Panc1 (cell line): ENCODE measurements at regions not wholly inside any gene's neighbourhood (a gene's known extent, or its start where the extent isn't known, plus 50 kb on each side); places are given as distances from the start of the nearest gene placed in this dataset.

Source experiments
- ATAC-seq: fragments of 200-7000 bp; cut with Tn5 transposase; 2 replicates; pipeline ENCODE4 v1.9.1; 2020; ENCODE audit warnings: mild to moderate bottlenecking, moderate library complexity
- BruUV-seq: library from RNA; stranded (reverse); fragments of 400-500 nt; replicated peaks from 2 replicates; lab custom pipeline; 2021; lab: Mats Ljungman, UMichigan
- CTCF ChIA-PET: fragments of 300-600 bp; sonication (Branson Sonifier 250); formaldehyde crosslinking; loops from one replicate; lab custom pipeline; 2022; ENCODE audit warnings: antibody characterized with exemption; lab: Charles Lee
- POLR2A ChIA-PET: fragments of 300-600 bp; sonication (Branson Sonifier 250); formaldehyde crosslinking; loops from one replicate; lab custom pipeline; 2022; ENCODE audit warnings: antibody characterized with exemption; lab: Charles Lee
- DNase-seq: peaks from one replicate; pipeline ENCODE4 v3.0.0-alpha.2; 2010; ENCODE audit warnings: low read depth, low spot score
- H3K27ac ChIP-seq: 2 replicates; pipeline ENCODE4 v1.5.1; 2011; ENCODE audit warnings: mild to moderate bottlenecking, low read length, inconsistent platforms
- H3K27me3 ChIP-seq: fragments of 200-500 bp; sonication (Bioruptor generic); 2 replicates; pipeline ENCODE4 v1.6.0; 2014; ENCODE audit warnings: low read length, inconsistent platforms; ENCODE audit not compliant: control insufficient read depth, insufficient read depth
- H3K36me3 ChIP-seq: fragments of 200-500 bp; sonication (Bioruptor generic); 2 replicates; pipeline ENCODE4 v1.5.1; 2014; ENCODE audit warnings: inconsistent platforms, mild to moderate bottlenecking, low read length, moderate library complexity; ENCODE audit not compliant: control insufficient read depth, insufficient read depth
- H3K4me1 ChIP-seq: 2 replicates; pipeline ENCODE4 v1.5.1; 2011; ENCODE audit warnings: inconsistent platforms, mild to moderate bottlenecking, low read length, moderate library complexity; ENCODE audit not compliant: control insufficient read depth, insufficient read depth
- H3K4me3 ChIP-seq, 2 experiments: 2 replicates each; pipeline ENCODE4 v1.5.1; 2011 to 2012; ENCODE audit warnings: low read depth in 2 of 2, low read length in 2 of 2, mild to moderate bottlenecking in 2 of 2, inconsistent platforms in 1 of 2, moderate library complexity in 1 of 2
- H3K9me3 ChIP-seq: fragments of 200-500 bp; sonication (Bioruptor generic); 2 replicates; pipeline ENCODE4 v1.5.1; 2014; ENCODE audit warnings: low read depth, mild to moderate bottlenecking, inconsistent platforms, low read length, moderate library complexity; ENCODE audit not compliant: control insufficient read depth, insufficient read depth
- POLR2AphosphoS5 ChIP-seq: IDR thresholded peaks from 2 replicates; pipeline ENCODE4 v1.6.1; 2012; ENCODE audit warnings: mild to moderate bottlenecking, low read depth, low read length, moderate library complexity
- SIN3A ChIP-seq: IDR thresholded peaks from 2 replicates; pipeline ENCODE4 v1.6.1; 2012; ENCODE audit warnings: low read depth, mild to moderate bottlenecking, low read length, moderate library complexity, borderline replicate concordance; ENCODE audit not compliant: insufficient read depth
- TCF7L2 ChIP-seq: IDR thresholded peaks from 2 replicates; pipeline ENCODE4 v1.6.1; 2011; ENCODE audit warnings: mild to moderate bottlenecking, low read depth, low read length, inconsistent platforms
- in situ Hi-C: cut with HindIII; loops from 2 replicates; pipeline ENCODE4 v1.10.0; 2016; ENCODE audit warnings: low sequenced_read_pairs, low pct_unique_long_range_greater_than_20kb
- intact Hi-C: fragments of 100-400 bp; cut with micrococcal nuclease; formaldehyde crosslinking; loops from one replicate; pipeline ENCODE4 v1.10.0; 2022; ENCODE audit not compliant: unreplicated experiment
- TF ChIP-seq, protein P1 (sequence below): fragments of 450-650 bp; IDR thresholded peaks from 2 replicates; pipeline ENCODE4 v1.5.1; 2017; ENCODE audit warnings: mild to moderate bottlenecking
- TF ChIP-seq, protein P2 (sequence below), 2 experiments: IDR thresholded peaks; 2 replicates each; pipeline ENCODE4 v1.6.1; 2011 to 2012; ENCODE audit warnings: low read depth in 2 of 2, control low read depth in 1 of 2, low read length in 1 of 2, mild to moderate bottlenecking in 1 of 2, moderate library complexity in 1 of 2; ENCODE audit not compliant: insufficient read depth in 1 of 2

DNA sequence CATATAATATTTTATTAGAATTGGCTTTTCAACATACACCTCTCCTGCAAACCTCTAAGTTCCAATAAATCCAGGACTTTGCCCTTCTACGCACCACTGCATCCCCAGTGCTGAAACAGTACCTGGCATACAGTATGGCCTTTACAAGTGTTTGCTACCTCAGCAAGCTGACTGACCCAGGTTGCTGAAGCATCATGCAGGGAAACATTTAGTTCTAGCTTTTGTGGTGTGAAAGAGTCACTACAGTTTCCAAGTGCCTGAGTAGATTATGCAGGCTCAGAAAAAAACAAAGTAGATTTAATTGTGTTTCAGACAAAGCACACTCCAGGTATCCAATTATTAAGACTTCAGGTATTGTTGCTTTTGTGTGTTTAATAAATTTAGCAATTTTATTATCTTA, 614.2 kb upstream of the NRSN1 start:
- DNase-seq (no peak), ATAC-seq (no peak)
- intact Hi-C loops: no loop called here
- Histone ChIP-seq H3K4me3 (no peak overlapping the region), H3K4me1 (no peaks in the 10 kb centered on the region), H3K36me3 (no peaks in the 10 kb centered on the region), H3K27ac (no peak overlapping the region), H3K9me3 (no peaks in the 10 kb centered on the region), H3K27me3 (no peaks in the 10 kb centered on the region)
- in situ Hi-C loops: no loop called here
- TF ChIP-seq SIN3A: no peak
- TF ChIP-seq, protein P1, sequence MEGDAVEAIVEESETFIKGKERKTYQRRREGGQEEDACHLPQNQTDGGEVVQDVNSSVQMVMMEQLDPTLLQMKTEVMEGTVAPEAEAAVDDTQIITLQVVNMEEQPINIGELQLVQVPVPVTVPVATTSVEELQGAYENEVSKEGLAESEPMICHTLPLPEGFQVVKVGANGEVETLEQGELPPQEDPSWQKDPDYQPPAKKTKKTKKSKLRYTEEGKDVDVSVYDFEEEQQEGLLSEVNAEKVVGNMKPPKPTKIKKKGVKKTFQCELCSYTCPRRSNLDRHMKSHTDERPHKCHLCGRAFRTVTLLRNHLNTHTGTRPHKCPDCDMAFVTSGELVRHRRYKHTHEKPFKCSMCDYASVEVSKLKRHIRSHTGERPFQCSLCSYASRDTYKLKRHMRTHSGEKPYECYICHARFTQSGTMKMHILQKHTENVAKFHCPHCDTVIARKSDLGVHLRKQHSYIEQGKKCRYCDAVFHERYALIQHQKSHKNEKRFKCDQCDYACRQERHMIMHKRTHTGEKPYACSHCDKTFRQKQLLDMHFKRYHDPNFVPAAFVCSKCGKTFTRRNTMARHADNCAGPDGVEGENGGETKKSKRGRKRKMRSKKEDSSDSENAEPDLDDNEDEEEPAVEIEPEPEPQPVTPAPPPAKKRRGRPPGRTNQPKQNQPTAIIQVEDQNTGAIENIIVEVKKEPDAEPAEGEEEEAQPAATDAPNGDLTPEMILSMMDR: no peak
- TF ChIP-seq, protein P2, sequence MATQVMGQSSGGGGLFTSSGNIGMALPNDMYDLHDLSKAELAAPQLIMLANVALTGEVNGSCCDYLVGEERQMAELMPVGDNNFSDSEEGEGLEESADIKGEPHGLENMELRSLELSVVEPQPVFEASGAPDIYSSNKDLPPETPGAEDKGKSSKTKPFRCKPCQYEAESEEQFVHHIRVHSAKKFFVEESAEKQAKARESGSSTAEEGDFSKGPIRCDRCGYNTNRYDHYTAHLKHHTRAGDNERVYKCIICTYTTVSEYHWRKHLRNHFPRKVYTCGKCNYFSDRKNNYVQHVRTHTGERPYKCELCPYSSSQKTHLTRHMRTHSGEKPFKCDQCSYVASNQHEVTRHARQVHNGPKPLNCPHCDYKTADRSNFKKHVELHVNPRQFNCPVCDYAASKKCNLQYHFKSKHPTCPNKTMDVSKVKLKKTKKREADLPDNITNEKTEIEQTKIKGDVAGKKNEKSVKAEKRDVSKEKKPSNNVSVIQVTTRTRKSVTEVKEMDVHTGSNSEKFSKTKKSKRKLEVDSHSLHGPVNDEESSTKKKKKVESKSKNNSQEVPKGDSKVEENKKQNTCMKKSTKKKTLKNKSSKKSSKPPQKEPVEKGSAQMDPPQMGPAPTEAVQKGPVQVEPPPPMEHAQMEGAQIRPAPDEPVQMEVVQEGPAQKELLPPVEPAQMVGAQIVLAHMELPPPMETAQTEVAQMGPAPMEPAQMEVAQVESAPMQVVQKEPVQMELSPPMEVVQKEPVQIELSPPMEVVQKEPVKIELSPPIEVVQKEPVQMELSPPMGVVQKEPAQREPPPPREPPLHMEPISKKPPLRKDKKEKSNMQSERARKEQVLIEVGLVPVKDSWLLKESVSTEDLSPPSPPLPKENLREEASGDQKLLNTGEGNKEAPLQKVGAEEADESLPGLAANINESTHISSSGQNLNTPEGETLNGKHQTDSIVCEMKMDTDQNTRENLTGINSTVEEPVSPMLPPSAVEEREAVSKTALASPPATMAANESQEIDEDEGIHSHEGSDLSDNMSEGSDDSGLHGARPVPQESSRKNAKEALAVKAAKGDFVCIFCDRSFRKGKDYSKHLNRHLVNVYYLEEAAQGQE (IDR thresholded peaks at IDR 0.05; ENCODE audit: insufficient read depth in 1 of 2, low read depth in 2 of 2, low read length in 1 of 2): no peak
- BruUV-seq: no TSS peak
- ChIA-PET POLR2A (interaction anchor here (0.6 kb wide), 1 partner anchor 249 kb away, joined by 6 read pairs; no protein-coding TSS in a partner anchor), CTCF (no interaction called here)

DNA sequence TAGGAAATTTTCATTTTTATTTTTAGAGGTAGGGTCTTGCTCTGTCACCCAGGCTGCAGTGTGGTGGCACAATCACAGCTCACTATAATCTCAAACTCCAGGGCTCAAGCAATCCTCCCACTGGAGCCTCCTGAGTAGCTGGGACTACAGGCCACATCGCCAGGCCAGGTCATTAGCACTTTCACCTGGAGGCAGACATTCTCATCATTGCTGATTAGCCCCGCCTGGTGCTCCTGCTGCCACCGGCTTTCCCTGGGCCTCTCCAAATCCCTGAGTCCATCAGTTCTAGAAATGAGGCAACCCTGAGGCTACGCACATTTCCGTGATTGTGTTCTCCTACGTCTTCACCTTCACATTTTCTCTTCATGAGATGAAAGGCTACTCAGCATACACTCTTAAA, 607.7 kb upstream of the NRSN1 start:
- no peaks in the 10 kb centered on the region for H3K36me3 ChIP-seq
- DNase-seq (no peak), ATAC-seq (no peak)
- no peak for TF ChIP-seq SIN3A
- no peak for TF ChIP-seq TCF7L2
- TF ChIP-seq, protein P2 (IDR thresholded peaks at IDR 0.05; ENCODE audit: insufficient read depth in 1 of 2, low read depth in 2 of 2, low read length in 1 of 2): no peak
- TF ChIP-seq, protein P1: no peak
- no peak for TF ChIP-seq POLR2AphosphoS5
- ChIA-PET CTCF (no interaction called here), POLR2A (no interaction called here)
- no peak overlapping the region for H3K27ac ChIP-seq
- no peaks in the 10 kb centered on the region for H3K27me3 ChIP-seq
- in situ Hi-C loops (no loop called here), intact Hi-C loops (no loop called here)
- BruUV-seq: no TSS peak
- no peaks in the 10 kb centered on the region for H3K4me1 ChIP-seq
- no peak overlapping the region for H3K4me3 ChIP-seq
- H3K9me3 ChIP-seq: no peaks in the 10 kb centered on the region
